ENCODE measurements at regions not wholly inside any gene's neighbourhood (a gene's known extent, or its start where the extent isn't known, plus 50 kb on each side); places are given as distances from the start of the nearest gene placed in this dataset.
"Not testable (repeated sequence)": the region's sequence is repeated elsewhere in the genome, so short reads cannot be mapped to it uniquely, and the experiment has no call there.

GRCh38 chr2:87574193-87575119 is 173.4 kb upstream of the PLGLB2 start:
- DNase-seq (ENCODE audit: low read depth) = not testable (repeated sequence)

GRCh38 chr2:87575138-87575537 is 172.7 kb upstream of the PLGLB2 start:
- DNase-seq (ENCODE audit: low read depth) = not testable (repeated sequence)

GRCh38 chr2:87577358-87577757 is 170.5 kb upstream of the PLGLB2 start:
- not testable (repeated sequence) for DNase-seq (ENCODE audit: low read depth)

GRCh38 chr2:87582152-87582551 is 165.7 kb upstream of the PLGLB2 start:
- not testable (repeated sequence) for DNase-seq (ENCODE audit: low read depth)

GRCh38 chr2:87582579-87582978 is 165.3 kb upstream of the PLGLB2 start:
- peak; percentile 23 for DNase-seq (ENCODE audit: low read depth)

GRCh38 chr2:87583370-87583769 is 164.5 kb upstream of the PLGLB2 start:
- not testable (repeated sequence) for DNase-seq (ENCODE audit: low read depth)

- not testable (repeated sequence) for DNase-seq (ENCODE audit: low read depth)
Measured at GRCh38 chr2:87583803-87584202, 164.1 kb upstream of the PLGLB2 start.

GRCh38 chr2:87584268-87584906 is 163.5 kb upstream of the PLGLB2 start:
- DNase-seq (ENCODE audit: low read depth) = peak; percentile 54

GRCh38 chr2:87587934-87588333 is 160.0 kb upstream of the PLGLB2 start:
- not testable (repeated sequence) for DNase-seq (ENCODE audit: low read depth)

- DNase-seq (ENCODE audit: low read depth) = not testable (repeated sequence)
Measured at GRCh38 chr2:87592974-87593373, 154.9 kb upstream of the PLGLB2 start.

- DNase-seq (ENCODE audit: low read depth) = peak; percentile 64
Measured at GRCh38 chr2:87593784-87594610, 153.9 kb upstream of the PLGLB2 start.

GRCh38 chr2:87594611-87594992 is 153.3 kb upstream of the PLGLB2 start:
- not testable (repeated sequence) for DNase-seq (ENCODE audit: low read depth)

GRCh38 chr2:87595017-87595416 is 152.9 kb upstream of the PLGLB2 start:
- DNase-seq (ENCODE audit: low read depth) = not testable (repeated sequence)

GRCh38 chr2:87600961-87601360 is 146.9 kb upstream of the PLGLB2 start:
- DNase-seq (ENCODE audit: low read depth) = not testable (repeated sequence)

- not testable (repeated sequence) for DNase-seq (ENCODE audit: low read depth)
Measured at GRCh38 chr2:87602118-87602517, 145.8 kb upstream of the PLGLB2 start.

GRCh38 chr2:87602728-87603127 is 145.2 kb upstream of the PLGLB2 start:
- not testable (repeated sequence) for DNase-seq (ENCODE audit: low read depth)

GRCh38 chr2:87603418-87604278 is 144.2 kb upstream of the PLGLB2 start:
- peak; percentile 18 for DNase-seq (ENCODE audit: low read depth)

- DNase-seq (ENCODE audit: low read depth) = not testable (repeated sequence)
Measured at GRCh38 chr2:87604279-87604818, 143.5 kb upstream of the PLGLB2 start.

GRCh38 chr2:87604980-87605379 is 142.9 kb upstream of the PLGLB2 start:
- DNase-seq (ENCODE audit: low read depth) = not testable (repeated sequence)

GRCh38 chr2:87608377-87609166 is 139.3 kb upstream of the PLGLB2 start:
- not testable (repeated sequence) for DNase-seq (ENCODE audit: low read depth)

All from amniotic epithelial cell (primary cell).